HTR-8/SVneo (cell line): ENCODE measurements at regions not wholly inside any gene's neighbourhood (a gene's known extent, or its start where the extent isn't known, plus 50 kb on each side); places are given as distances from the start of the nearest gene placed in this dataset.
"Not testable (repeated sequence)": the region's sequence is repeated elsewhere in the genome, so short reads cannot be mapped to it uniquely, and the experiment has no call there.

Experiments
- DNase-seq: peaks from one replicate; pipeline ENCODE4 v3.0.0; 2011; ENCODE audit warnings: low spot score, mixed read lengths; ENCODE audit not compliant: insufficient read length
- FAIRE-seq: peaks from 2 replicates; lab custom pipeline; 2011; peaks lifted over from hg19 to GRCh38; lab: Jason Lieb, UNC

- no peak for DNase-seq
- no peak for FAIRE-seq
Observed at GRCh38 chr4:77434299-77435092, 171.1 kb upstream of the CXCL13 start.

- DNase-seq = no peak
- FAIRE-seq = no peak
Observed at GRCh38 chr4:77437079-77437478, 168.5 kb upstream of the CXCL13 start.

- no peak for DNase-seq
- no peak for FAIRE-seq
Observed at GRCh38 chr4:77438549-77438948, 167.1 kb upstream of the CXCL13 start.

- no peak for DNase-seq
- no peak for FAIRE-seq
Observed at GRCh38 chr4:77443941-77444340, 161.7 kb upstream of the CXCL13 start.

- DNase-seq (no peak), FAIRE-seq (no peak)
Observed at GRCh38 chr4:77445823-77446222, 159.8 kb upstream of the CXCL13 start.

- DNase-seq (no peak), FAIRE-seq (no peak)
Observed at GRCh38 chr4:77446601-77447000, 159.0 kb upstream of the CXCL13 start.

- DNase-seq (no peak), FAIRE-seq (no peak)
Observed at GRCh38 chr4:77449171-77449570, 156.4 kb upstream of the CXCL13 start.

- DNase-seq (no peak), FAIRE-seq (no peak)
Observed at GRCh38 chr4:77450006-77450405, 155.6 kb upstream of the CXCL13 start.

- DNase-seq = no peak
- no peak for FAIRE-seq
Observed at GRCh38 chr4:77451530-77451929, 154.1 kb upstream of the CXCL13 start.

- DNase-seq, FAIRE-seq: not testable (repeated sequence)
Observed at GRCh38 chr4:77452117-77452516, 153.5 kb upstream of the CXCL13 start.

- no peak for DNase-seq
- FAIRE-seq = no peak
Observed at GRCh38 chr4:77453911-77454310, 151.7 kb upstream of the CXCL13 start.

GRCh38 chr4:77454858-77455257, 150.8 kb upstream of the CXCL13 start:
- no peak for FAIRE-seq
- DNase-seq = no peak

GRCh38 chr4:77464100-77464499, 141.5 kb upstream of the CXCL13 start:
- not testable (repeated sequence) for FAIRE-seq, DNase-seq

- FAIRE-seq (no peak), DNase-seq (no peak)
Observed at GRCh38 chr4:77465271-77465670, 140.3 kb upstream of the CXCL13 start.

- FAIRE-seq = no peak
Observed at GRCh38 chr4:77466430-77466829, 139.2 kb upstream of the CXCL13 start.

GRCh38 chr4:77471821-77472495, 133.7 kb upstream of the CXCL13 start:
- DNase-seq = no peak
- FAIRE-seq = no peak

More at GRCh38 chr4:77466430-77466829, 139.2 kb upstream of the CXCL13 start:
- no peak for DNase-seq

GRCh38 chr4:77473509-77473908, 132.1 kb upstream of the CXCL13 start:
- no peak for DNase-seq
- FAIRE-seq = no peak

- no peak for FAIRE-seq
- no peak for DNase-seq
Observed at GRCh38 chr4:77481856-77482255, 123.8 kb upstream of the CXCL13 start.

- no peak for DNase-seq
- FAIRE-seq = no peak
Observed at GRCh38 chr4:77488882-77489281, 116.7 kb upstream of the CXCL13 start.

GRCh38 chr4:77493120-77493752, 112.4 kb upstream of the CXCL13 start:
- no peak for DNase-seq
- FAIRE-seq = no peak
